PC-3 (cell line): ENCODE measurements at regions not wholly inside any gene's neighbourhood (a gene's known extent, or its start where the extent isn't known, plus 50 kb on each side); places are given as distances from the start of the nearest gene placed in this dataset.

Experiments used
- ATAC-seq: fragments of 200-7000 bp; cut with Tn5 transposase; 2 replicates; pipeline ENCODE4 v1.9.1; 2020; ENCODE audit warnings: mild to moderate bottlenecking, moderate library complexity
- BruUV-seq: library from RNA; stranded (reverse); fragments of 400-500 nt; replicated peaks from 2 replicates; lab custom pipeline; 2021; lab: Mats Ljungman, UMichigan
- CTCF ChIA-PET: fragments of 300-600 bp; sonication (Branson Sonifier 250); formaldehyde crosslinking; loops from one replicate; lab custom pipeline; 2022; ENCODE audit warnings: antibody characterized with exemption; lab: Charles Lee
- POLR2A ChIA-PET: fragments of 300-600 bp; sonication (Branson Sonifier 250); formaldehyde crosslinking; loops from one replicate; lab custom pipeline; 2022; ENCODE audit warnings: antibody characterized with exemption; ENCODE audit not compliant: unreplicated experiment; lab: Charles Lee
- DNase-seq: peaks from one replicate; pipeline ENCODE4 v3.0.0-alpha.2; 2015
- H2AFZ ChIP-seq: fragments of 300-600 bp; sonication (generic); 2 replicates; pipeline ENCODE4 v1.6.0; 2016; ENCODE audit warnings: antibody characterized with exemption, low read length
- H3F3A ChIP-seq: fragments of 300-600 bp; sonication (generic); one replicate; pipeline ENCODE4 v1.6.0; 2017; ENCODE audit warnings: antibody characterized with exemption, low read length, control low read depth, mild to moderate bottlenecking; ENCODE audit not compliant: unreplicated experiment
- H3K27ac ChIP-seq: fragments of 300-600 bp; sonication (generic); 2 replicates; pipeline ENCODE4 v1.5.1; 2016; ENCODE audit warnings: mild to moderate bottlenecking, low read length
- H3K27me3 ChIP-seq: fragments of 300-600 bp; sonication (generic); 2 replicates; pipeline ENCODE4 v1.6.1; 2016; ENCODE audit warnings: low read length, mixed read lengths
- H3K36me3 ChIP-seq: fragments of 300-600 bp; sonication (generic); 2 replicates; pipeline ENCODE4 v1.6.1; 2016; ENCODE audit warnings: low read depth, mixed run types, low read length, mixed read lengths
- H3K4me1 ChIP-seq: fragments of 300-600 bp; sonication (generic); 2 replicates; pipeline ENCODE4 v1.5.1; 2016; ENCODE audit warnings: low read length; ENCODE audit not compliant: insufficient read depth
- H3K4me2 ChIP-seq: fragments of 300-600 bp; sonication (generic); 2 replicates; pipeline ENCODE4 v1.6.0; 2016; ENCODE audit warnings: low read length
- H3K4me3 ChIP-seq: fragments of 300-600 bp; sonication (generic); 2 replicates; pipeline ENCODE4 v1.5.1; 2016; ENCODE audit warnings: mild to moderate bottlenecking, low read length, mixed read lengths
- H3K79me2 ChIP-seq: fragments of 300-600 bp; sonication (generic); 2 replicates; pipeline ENCODE4 v1.6.1; 2017; ENCODE audit warnings: low read length, mixed read lengths
- H3K9ac ChIP-seq: fragments of 300-600 bp; sonication (generic); 2 replicates; pipeline ENCODE4 v1.6.0; 2016; ENCODE audit warnings: mild to moderate bottlenecking, low read length
- H3K9me2 ChIP-seq: fragments of 300-600 bp; sonication (generic); replicated peaks from 2 replicates; pipeline ENCODE4 v1.6.1; 2016; ENCODE audit warnings: mixed run types, low read length, mixed read lengths
- H3K9me3 ChIP-seq: fragments of 300-600 bp; sonication (generic); 2 replicates; pipeline ENCODE4 v1.6.1; 2016; ENCODE audit warnings: low read length, mixed read lengths
- H4K20me1 ChIP-seq: fragments of 300-600 bp; sonication (generic); 2 replicates; pipeline ENCODE4 v1.6.1; 2016; ENCODE audit warnings: low read length, mixed read lengths
- EZH2 ChIP-seq: fragments of 300-600 bp; sonication (generic); IDR thresholded peaks from one replicate; pipeline ENCODE4 v1.6.1; 2017; ENCODE audit warnings: antibody characterized with exemption, mild to moderate bottlenecking, low read length; ENCODE audit not compliant: unreplicated experiment
- EZH2phosphoT487 ChIP-seq: fragments of 300-600 bp; sonication (generic); IDR thresholded peaks from 2 replicates; pipeline ENCODE4 v1.6.1; 2018; ENCODE audit warnings: mild to moderate bottlenecking, antibody characterized with exemption, low read length, borderline replicate concordance
- intact Hi-C: fragments of 100-400 bp; cut with micrococcal nuclease; formaldehyde crosslinking; loops from 2 replicates; pipeline ENCODE4 v1.9.0; 2023
- TF ChIP-seq, protein P1 (sequence below): fragments of 300-600 bp; sonication (generic); conservative IDR thresholded peaks from 2 replicates; pipeline ENCODE4 v1.5.1; 2017; ENCODE audit warnings: antibody characterized with exemption, low read depth, mild to moderate bottlenecking, low read length

GRCh38 chr18:75116165-75116564 is 92.8 kb downstream of the PTGR3 start:
- ATAC-seq, result no peak
- no peaks in the 10 kb centered on the region for H3K9me3 ChIP-seq
- POLR2A ChIA-PET, result no interaction called here

DNA sequence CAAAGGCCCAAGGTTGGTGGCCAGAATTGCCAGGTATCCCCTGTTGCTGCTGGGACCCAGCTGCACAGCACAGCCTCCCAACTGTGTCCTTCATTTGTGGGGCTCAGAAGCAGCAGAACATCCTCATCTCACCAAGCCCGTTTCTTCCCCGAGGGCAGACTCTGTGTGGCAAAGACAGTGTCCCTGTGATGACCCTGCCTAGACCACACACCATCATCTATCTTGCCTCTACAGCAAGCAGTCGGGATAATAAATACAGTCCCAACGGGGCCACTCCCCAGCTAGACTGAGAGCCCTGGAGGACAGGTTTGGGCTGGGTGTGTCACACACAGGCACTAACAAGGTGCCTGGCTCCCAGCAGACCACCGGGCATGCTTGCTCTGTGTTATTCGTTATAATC is 93.4 kb downstream of the PTGR3 start:
- no peaks in the 10 kb centered on the region for H3K27me3 ChIP-seq
- no peak overlapping the region for H2AFZ ChIP-seq
- DNase-seq (no peak), ATAC-seq (no peak)
- no peaks in the 10 kb centered on the region for H3K36me3 ChIP-seq
- no TSS peak for BruUV-seq
- CTCF ChIA-PET, result no interaction called here
- H3K79me2 ChIP-seq, result no peaks in the 10 kb centered on the region
- POLR2A ChIA-PET, result no interaction called here
- H3K9me3 ChIP-seq, result no peaks in the 10 kb centered on the region
- no peak overlapping the region for H3K9ac ChIP-seq
- no peak overlapping the region for H3K4me2 ChIP-seq
- intact Hi-C loops, result no loop called here
- no peak overlapping the region for H3K27ac ChIP-seq
- no peaks in the 10 kb centered on the region for H3K9me2 ChIP-seq
- no peaks in the 10 kb centered on the region for H3F3A ChIP-seq
- H4K20me1 ChIP-seq, result no peaks in the 10 kb centered on the region
- peaks cover 6% of the 10 kb centered on the region; the same call in 1 of the 2 replicates for H3K4me1 ChIP-seq
- H3K4me3 ChIP-seq, result no peak overlapping the region
- TF ChIP-seq EZH2phosphoT487, result no peak
- TF ChIP-seq, protein P1, sequence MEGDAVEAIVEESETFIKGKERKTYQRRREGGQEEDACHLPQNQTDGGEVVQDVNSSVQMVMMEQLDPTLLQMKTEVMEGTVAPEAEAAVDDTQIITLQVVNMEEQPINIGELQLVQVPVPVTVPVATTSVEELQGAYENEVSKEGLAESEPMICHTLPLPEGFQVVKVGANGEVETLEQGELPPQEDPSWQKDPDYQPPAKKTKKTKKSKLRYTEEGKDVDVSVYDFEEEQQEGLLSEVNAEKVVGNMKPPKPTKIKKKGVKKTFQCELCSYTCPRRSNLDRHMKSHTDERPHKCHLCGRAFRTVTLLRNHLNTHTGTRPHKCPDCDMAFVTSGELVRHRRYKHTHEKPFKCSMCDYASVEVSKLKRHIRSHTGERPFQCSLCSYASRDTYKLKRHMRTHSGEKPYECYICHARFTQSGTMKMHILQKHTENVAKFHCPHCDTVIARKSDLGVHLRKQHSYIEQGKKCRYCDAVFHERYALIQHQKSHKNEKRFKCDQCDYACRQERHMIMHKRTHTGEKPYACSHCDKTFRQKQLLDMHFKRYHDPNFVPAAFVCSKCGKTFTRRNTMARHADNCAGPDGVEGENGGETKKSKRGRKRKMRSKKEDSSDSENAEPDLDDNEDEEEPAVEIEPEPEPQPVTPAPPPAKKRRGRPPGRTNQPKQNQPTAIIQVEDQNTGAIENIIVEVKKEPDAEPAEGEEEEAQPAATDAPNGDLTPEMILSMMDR, result no peak
- TF ChIP-seq EZH2, result no peak

More at GRCh38 chr18:75116165-75116564, 92.8 kb downstream of the PTGR3 start:
- CTCF ChIA-PET, result no interaction called here
- Histone ChIP-seq H3K36me3 (no peaks in the 10 kb centered on the region), H3K79me2 (no peaks in the 10 kb centered on the region), H3K27ac (no peak overlapping the region), H3K27me3 (no peaks in the 10 kb centered on the region), H3K9ac (no peak overlapping the region), H3K9me2 (no peaks in the 10 kb centered on the region), H4K20me1 (no peaks in the 10 kb centered on the region), H2AFZ (no peak overlapping the region), H3K4me1 (peaks cover 6% of the 10 kb centered on the region; the same call in 1 of the 2 replicates), H3K4me3 (no peak overlapping the region), H3F3A (no peaks in the 10 kb centered on the region), H3K4me2 (no peak overlapping the region)
- no TSS peak for BruUV-seq
- no peak for DNase-seq
- TF ChIP-seq, protein P1, result no peak
- TF ChIP-seq EZH2, result no peak
- intact Hi-C loops, result no loop called here
